Peyer's patch (tissue), 4 donors: ENCODE measurements at regions not wholly inside any gene's neighbourhood (a gene's known extent, or its start where the extent isn't known, plus 50 kb on each side); places are given as distances from the start of the nearest gene placed in this dataset.

Experiments
- DNase-seq, 3 donors: peaks; one replicate each; pipeline ENCODE4 v3.0.0-alpha.2; 2017 to 2019
- H3K27ac ChIP-seq, 4 donors: fragments of 200-600 bp; sonication (generic); one replicate each; pipeline ENCODE4 v1.5.1; 2016 to 2019
- H3K27me3 ChIP-seq, 2 donors: fragments of 200-600 bp; sonication (generic); one replicate each; pipeline ENCODE4 v1.5.1; 2019
- H3K36me3 ChIP-seq, 3 donors: fragments of 200-600 bp; sonication (generic); one replicate each; pipeline ENCODE4 v1.5.1; 2016 to 2019
- H3K4me1 ChIP-seq, 4 donors: fragments of 200-600 bp; sonication (generic); one replicate each; pipeline ENCODE4 v1.5.1; 2016 to 2019
- H3K4me3 ChIP-seq, 4 donors: fragments of 200-600 bp; sonication (generic); 1 replicate in 3 of 4; 2 replicates in 1 of 4; pipeline ENCODE4 v1.5.1; 2016 to 2019; ENCODE audit warnings: mild to moderate bottlenecking in 1 of 4
- H3K9me3 ChIP-seq, 4 donors: fragments of 200-600 bp; sonication (generic); one replicate each; pipeline ENCODE4 v1.5.1; 2016 to 2019; ENCODE audit warnings: mild to moderate bottlenecking in 1 of 4
- POLR2A ChIP-seq, 2 donors: fragments of 450-650 bp; IDR thresholded peaks; one replicate each; pipeline ENCODE4 v1.5.1; 2017; ENCODE audit warnings: antibody characterized with exemption in 2 of 2, mild to moderate bottlenecking in 2 of 2, moderate library complexity in 2 of 2
- TF ChIP-seq, protein P1 (sequence below), 6 experiments: fragments of 450-650 bp in 4 of 6; fragments of 200-600 bp in 2 of 6; sonication (generic) in 1 of 6; IDR thresholded peaks; one replicate each; pipeline ENCODE4 v1.5.1; 2017 to 2019; ENCODE audit warnings: antibody characterized with exemption in 6 of 6, mild to moderate bottlenecking in 3 of 6, moderate library complexity in 1 of 6

DNA sequence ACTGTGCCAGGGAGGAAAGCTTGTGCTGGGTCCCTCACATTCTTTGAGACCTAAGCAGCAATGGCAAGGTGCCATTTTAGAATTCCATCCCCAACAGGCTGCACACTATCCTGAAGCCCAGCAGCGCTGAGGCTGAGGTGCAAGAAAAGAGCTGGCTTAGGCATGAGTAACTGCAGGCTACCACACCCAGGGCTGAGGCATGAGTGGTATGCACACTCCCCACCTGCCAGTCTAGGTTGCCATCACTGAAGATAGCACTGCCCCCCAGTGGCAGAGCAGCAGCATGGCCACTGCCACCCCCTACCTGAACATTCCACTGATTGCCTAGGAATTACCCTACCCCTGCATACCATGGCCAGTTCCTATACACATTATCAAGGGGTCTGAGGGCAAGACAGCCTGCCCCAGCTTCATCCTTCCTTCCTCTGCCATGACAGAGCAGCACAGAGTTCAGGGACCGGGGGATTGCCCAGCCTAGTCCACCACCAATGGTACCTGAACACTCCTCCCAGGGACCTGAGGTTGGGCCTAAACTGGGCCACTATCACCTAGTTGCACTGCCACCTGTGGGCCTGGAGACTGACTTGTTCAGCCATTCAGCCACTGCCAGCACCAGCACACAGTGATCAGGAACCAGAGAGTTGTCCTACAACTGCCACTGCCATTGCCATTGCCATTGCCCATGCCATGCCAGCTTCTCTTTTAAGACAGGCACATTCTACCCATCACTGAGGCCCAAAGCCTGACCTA is 129.8 kb downstream of the SATB1 start:
- TF ChIP-seq POLR2A (IDR thresholded peaks at IDR 0.05), result no peak
- TF ChIP-seq, protein P1, sequence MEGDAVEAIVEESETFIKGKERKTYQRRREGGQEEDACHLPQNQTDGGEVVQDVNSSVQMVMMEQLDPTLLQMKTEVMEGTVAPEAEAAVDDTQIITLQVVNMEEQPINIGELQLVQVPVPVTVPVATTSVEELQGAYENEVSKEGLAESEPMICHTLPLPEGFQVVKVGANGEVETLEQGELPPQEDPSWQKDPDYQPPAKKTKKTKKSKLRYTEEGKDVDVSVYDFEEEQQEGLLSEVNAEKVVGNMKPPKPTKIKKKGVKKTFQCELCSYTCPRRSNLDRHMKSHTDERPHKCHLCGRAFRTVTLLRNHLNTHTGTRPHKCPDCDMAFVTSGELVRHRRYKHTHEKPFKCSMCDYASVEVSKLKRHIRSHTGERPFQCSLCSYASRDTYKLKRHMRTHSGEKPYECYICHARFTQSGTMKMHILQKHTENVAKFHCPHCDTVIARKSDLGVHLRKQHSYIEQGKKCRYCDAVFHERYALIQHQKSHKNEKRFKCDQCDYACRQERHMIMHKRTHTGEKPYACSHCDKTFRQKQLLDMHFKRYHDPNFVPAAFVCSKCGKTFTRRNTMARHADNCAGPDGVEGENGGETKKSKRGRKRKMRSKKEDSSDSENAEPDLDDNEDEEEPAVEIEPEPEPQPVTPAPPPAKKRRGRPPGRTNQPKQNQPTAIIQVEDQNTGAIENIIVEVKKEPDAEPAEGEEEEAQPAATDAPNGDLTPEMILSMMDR (IDR thresholded peaks at IDR 0.05), result peak in 4 of 6 experiments; percentile 44 to 50 (median 46)
- Histone ChIP-seq H3K27ac (no peak overlapping the region), H3K4me1 (no peaks in the 10 kb centered on the region), H3K27me3 (no peaks in the 10 kb centered on the region), H3K4me3 (no peak overlapping the region), H3K9me3 (no peaks in the 10 kb centered on the region), H3K36me3 (no peaks in the 10 kb centered on the region)
- peak; percentile 18 to 52 (median 47) for DNase-seq

DNA sequence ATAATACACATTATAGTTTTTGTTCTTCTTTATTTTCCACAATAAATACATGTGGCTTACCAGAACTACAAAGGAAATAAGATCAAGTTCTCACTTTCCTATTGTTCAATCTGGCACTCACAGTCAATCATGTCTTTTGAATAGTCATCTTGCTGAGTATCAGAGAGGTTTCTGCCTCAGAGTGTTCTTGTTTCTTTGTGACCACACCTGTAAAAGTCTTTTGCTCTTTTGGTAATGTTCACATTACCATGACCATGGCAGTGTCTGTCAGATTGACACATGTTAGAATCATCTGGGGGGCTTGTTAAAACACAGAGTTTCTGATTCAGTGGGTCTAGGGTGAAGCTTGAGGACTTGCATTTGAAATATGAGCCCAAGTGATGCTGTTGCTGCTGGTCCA is 135.0 kb downstream of the SATB1 start:
- DNase-seq, result no peak
- TF ChIP-seq, protein P1 (IDR thresholded peaks at IDR 0.05), result no peak
- TF ChIP-seq POLR2A (IDR thresholded peaks at IDR 0.05), result no peak

DNA sequence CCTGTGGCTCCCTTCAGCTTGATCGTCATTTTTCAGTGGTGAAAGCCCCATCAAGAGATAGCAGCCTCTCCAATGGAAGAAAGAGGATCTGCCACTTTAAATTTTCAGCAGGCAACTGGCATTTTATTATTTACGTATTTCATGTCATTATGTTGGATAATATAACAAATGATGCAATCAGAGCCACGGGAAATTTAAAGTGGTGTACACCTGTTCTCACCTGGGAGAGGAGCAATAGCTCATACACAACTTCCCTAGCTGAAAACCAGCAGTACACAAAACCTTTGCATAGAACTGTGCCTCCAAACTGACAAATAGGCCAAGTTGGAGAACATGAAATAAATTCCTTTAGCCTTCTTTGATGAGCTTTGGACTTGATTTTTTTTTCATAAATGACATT is 136.9 kb downstream of the SATB1 start:
- Histone ChIP-seq H3K27me3 (no peaks in the 10 kb centered on the region), H3K4me3 (no peak overlapping the region), H3K4me1 (no peaks in the 10 kb centered on the region), H3K9me3 (no peaks in the 10 kb centered on the region), H3K36me3 (no peaks in the 10 kb centered on the region), H3K27ac (no peak overlapping the region)
- no peak for DNase-seq
- TF ChIP-seq, protein P1 (IDR thresholded peaks at IDR 0.05), result no peak
- TF ChIP-seq POLR2A (IDR thresholded peaks at IDR 0.05), result no peak

More for the DNA sequence above, 135.0 kb downstream of the SATB1 start:
- no peak overlapping the region for H3K4me3 ChIP-seq
- H3K27me3 ChIP-seq, result no peaks in the 10 kb centered on the region
- no peaks in the 10 kb centered on the region for H3K4me1 ChIP-seq
- no peak overlapping the region for H3K27ac ChIP-seq
- no peaks in the 10 kb centered on the region for H3K9me3 ChIP-seq
- H3K36me3 ChIP-seq, result no peaks in the 10 kb centered on the region

DNA sequence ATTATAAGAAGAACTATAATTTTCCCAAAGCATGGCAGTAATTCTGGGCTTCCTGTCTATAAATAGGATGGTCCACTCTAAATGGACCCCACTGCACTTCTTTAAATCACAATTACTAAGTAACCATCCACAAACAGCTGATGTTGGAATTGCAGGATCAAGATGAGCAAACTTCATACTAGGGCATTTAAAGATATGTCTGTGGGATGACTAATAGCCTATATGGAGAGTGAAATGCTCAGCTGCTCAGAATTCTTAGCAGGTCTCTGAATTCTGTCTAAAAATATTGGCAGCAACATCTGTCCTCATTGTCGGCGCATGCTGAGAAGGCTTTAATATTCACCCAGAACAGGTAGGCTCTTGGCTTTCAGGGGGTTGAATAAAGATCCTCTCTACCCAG is 140.4 kb downstream of the SATB1 start:
- no peaks in the 10 kb centered on the region for H3K36me3 ChIP-seq
- H3K4me3 ChIP-seq, result no peak overlapping the region
- DNase-seq, result no peak
- no peaks in the 10 kb centered on the region for H3K4me1 ChIP-seq
- TF ChIP-seq POLR2A (IDR thresholded peaks at IDR 0.05), result no peak
- TF ChIP-seq, protein P1 (IDR thresholded peaks at IDR 0.05), result no peak
- H3K27me3 ChIP-seq, result no peaks in the 10 kb centered on the region
- no peak overlapping the region for H3K27ac ChIP-seq
- H3K9me3 ChIP-seq, result no peaks in the 10 kb centered on the region

DNA sequence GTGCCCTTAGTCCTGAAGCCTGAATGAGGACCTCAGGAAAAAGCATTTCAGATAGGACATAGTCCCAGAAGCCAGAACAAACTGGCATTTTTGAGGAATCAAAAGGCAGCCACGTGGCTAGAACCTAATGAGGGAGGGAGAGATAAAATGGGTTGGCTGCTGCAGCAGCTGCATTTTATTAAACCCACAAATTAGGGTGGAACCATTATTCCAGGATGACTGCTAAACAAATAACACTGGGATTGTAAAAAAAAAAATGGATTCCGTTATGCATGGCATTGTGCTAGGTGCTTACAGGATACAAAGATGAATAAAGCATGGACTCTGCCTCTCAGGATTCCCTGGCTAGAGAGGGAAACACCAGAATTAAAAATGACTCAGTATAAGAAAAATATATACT is 141.5 kb downstream of the SATB1 start:
- Histone ChIP-seq H3K27ac (no peak overlapping the region), H3K9me3 (no peaks in the 10 kb centered on the region), H3K27me3 (no peaks in the 10 kb centered on the region), H3K36me3 (no peaks in the 10 kb centered on the region), H3K4me3 (no peak overlapping the region), H3K4me1 (no peaks in the 10 kb centered on the region)
- no peak for DNase-seq
- TF ChIP-seq, protein P1 (IDR thresholded peaks at IDR 0.05), result no peak
- TF ChIP-seq POLR2A (IDR thresholded peaks at IDR 0.05), result no peak
